HG03108 (cell line): ENCODE measurements at regions not wholly inside any gene's neighbourhood (a gene's known extent, or its start where the extent isn't known, plus 50 kb on each side); places are given as distances from the start of the nearest gene placed in this dataset.
A peak's percentile ranks its signal among the peaks of the same experiment; 100 is the strongest.
"Not testable (repeated sequence)": the region's sequence is repeated elsewhere in the genome, so short reads cannot be mapped to it uniquely, and the experiment has no call there.

Source experiments
- ATAC-seq: cut with Tn5 transposase; IDR thresholded peaks from one replicate; pipeline ENCODE4 v1.9.1; 2021; ENCODE audit warnings: moderate library complexity; ENCODE audit not compliant: unreplicated experiment

GRCh38 chrX:22758807-22759481 is 240.8 kb upstream of the DDX53 start:
- peak; percentile 78 for ATAC-seq

- no peak for ATAC-seq
These were observed 239.2 kb upstream of the DDX53 start for GRCh38 chrX:22760513-22761057.

- no peak for ATAC-seq
These were observed 211.5 kb upstream of the DDX53 start for GRCh38 chrX:22788221-22788620.

GRCh38 chrX:22795671-22796070 is 204.1 kb upstream of the DDX53 start:
- ATAC-seq = no peak

GRCh38 chrX:22800360-22800759 is 199.4 kb upstream of the DDX53 start:
- no peak for ATAC-seq

GRCh38 chrX:22800806-22801205 is 199.0 kb upstream of the DDX53 start:
- ATAC-seq = no peak

GRCh38 chrX:22803353-22803752 is 196.4 kb upstream of the DDX53 start:
- ATAC-seq = no peak

GRCh38 chrX:22810876-22811275 is 188.9 kb upstream of the DDX53 start:
- ATAC-seq = no peak

GRCh38 chrX:22818061-22818460 is 181.7 kb upstream of the DDX53 start:
- no peak for ATAC-seq

GRCh38 chrX:22855693-22856092 is 144.1 kb upstream of the DDX53 start:
- no peak for ATAC-seq

- ATAC-seq = no peak
These were observed 140.1 kb upstream of the DDX53 start for GRCh38 chrX:22859642-22860041.

GRCh38 chrX:22866801-22867200 is 133.0 kb upstream of the DDX53 start:
- ATAC-seq = not testable (repeated sequence)

- no peak for ATAC-seq
These were observed 117.2 kb upstream of the DDX53 start for GRCh38 chrX:22882543-22882942.

GRCh38 chrX:22889819-22890218 is 109.9 kb upstream of the DDX53 start:
- ATAC-seq = no peak

- no peak for ATAC-seq
These were observed 87.1 kb upstream of the DDX53 start for GRCh38 chrX:22912616-22913015.

- no peak for ATAC-seq
These were observed 76.8 kb upstream of the DDX53 start for GRCh38 chrX:22922961-22923360.

- no peak for ATAC-seq
These were observed 65.1 kb upstream of the DDX53 start for GRCh38 chrX:22934640-22935039.

- no peak for ATAC-seq
These were observed 54.8 kb upstream of the DDX53 start for GRCh38 chrX:22944945-22945344.
